HEK293 (cell line): ENCODE measurements at regions not wholly inside any gene's neighbourhood (a gene's known extent, or its start where the extent isn't known, plus 50 kb on each side); places are given as distances from the start of the nearest gene placed in this dataset.

Experiments used
- CTCF ChIA-PET: fragments of 350-600 bp; formaldehyde crosslinking; extraction: SDS; loops from one replicate; lab custom pipeline; 2021; ENCODE audit warnings: antibody characterized with exemption; lab: Yijun Ruan, JAX
- POLR2A ChIA-PET: fragments of 300-600 bp; formaldehyde crosslinking; extraction: SDS; loops from one replicate; lab custom pipeline; 2020; ENCODE audit warnings: antibody characterized with exemption, inconsistent platforms; lab: Yijun Ruan, JAX
- H3K27ac ChIP-seq: fragments of 200-500 bp; sonication (Bioruptor generic); 2 replicates; pipeline ENCODE4 v1.5.1; 2014; ENCODE audit warnings: low read depth, low read length, control low read depth, inconsistent platforms; ENCODE audit errors: extremely low read depth
- H3K36me3 ChIP-seq, 2 experiments: fragments of 200-500 bp in 1 of 2; sonication (Bioruptor generic) in 1 of 2; 1 replicate in 1 of 2; 2 replicates in 1 of 2; pipeline ENCODE4 v1.5.1; 2014 to 2017; ENCODE audit warnings: inconsistent platforms in 2 of 2, low read length in 2 of 2; ENCODE audit not compliant: control insufficient read depth in 2 of 2, insufficient read depth in 1 of 2
- H3K4me1 ChIP-seq: fragments of 200-500 bp; sonication (Bioruptor generic); 2 replicates; pipeline ENCODE4 v1.5.1; 2014; ENCODE audit warnings: mild to moderate bottlenecking, low read length, inconsistent platforms; ENCODE audit not compliant: control insufficient read depth, insufficient read depth
- H3K4me3 ChIP-seq: 2 replicates; pipeline ENCODE4 v1.5.1; 2011; ENCODE audit warnings: low read depth, mild to moderate bottlenecking, control low read depth, low read length, moderate library complexity
- H3K9me3 ChIP-seq: fragments of 200-500 bp; sonication (Bioruptor generic); 2 replicates; pipeline ENCODE4 v1.5.1; 2014; ENCODE audit warnings: low read depth, low read length, inconsistent platforms; ENCODE audit not compliant: control insufficient read depth, insufficient read depth
- GLIS1 ChIP-seq: fragments of 450-650 bp; formaldehyde crosslinking; IDR thresholded peaks from 2 replicates; pipeline ENCODE4 v1.5.1; 2016; ENCODE audit warnings: missing biosample characterization, missing genetic modification characterization
- KLF1 ChIP-seq: fragments of 450-650 bp; formaldehyde crosslinking; IDR thresholded peaks from 2 replicates; pipeline ENCODE4 v1.5.1; 2016; ENCODE audit warnings: missing biosample characterization, missing genetic modification characterization
- OSR2 ChIP-seq: fragments of 450-650 bp; formaldehyde crosslinking; IDR thresholded peaks from 2 replicates; pipeline ENCODE4 v1.5.1; 2016; ENCODE audit warnings: missing biosample characterization, missing genetic modification characterization
- SCRT1 ChIP-seq: fragments of 450-650 bp; formaldehyde crosslinking; IDR thresholded peaks from 2 replicates; pipeline ENCODE4 v1.5.1; 2016; ENCODE audit warnings: missing biosample characterization, missing genetic modification characterization, borderline replicate concordance
- TCF7L2 ChIP-seq: IDR thresholded peaks from 2 replicates; pipeline ENCODE4 v1.6.1; 2011; ENCODE audit warnings: low read depth, mild to moderate bottlenecking, inconsistent platforms, low read length, moderate library complexity, borderline replicate concordance
- YY2 ChIP-seq: fragments of 450-650 bp; formaldehyde crosslinking; IDR thresholded peaks from 2 replicates; pipeline ENCODE4 v1.5.1; 2016; ENCODE audit warnings: missing biosample characterization, missing genetic modification characterization
- ZFHX2 ChIP-seq: fragments of 450-650 bp; formaldehyde crosslinking; conservative IDR thresholded peaks from 2 replicates; pipeline ENCODE4 v1.5.1; 2016; ENCODE audit warnings: missing biosample characterization, missing genetic modification characterization
- ZFP69B ChIP-seq: fragments of 450-650 bp; formaldehyde crosslinking; IDR thresholded peaks from 2 replicates; pipeline ENCODE4 v1.5.1; 2016; ENCODE audit warnings: missing biosample characterization, missing genetic modification characterization
- ZNF112 ChIP-seq: fragments of 450-650 bp; formaldehyde crosslinking; IDR thresholded peaks from 2 replicates; pipeline ENCODE4 v1.5.0; 2017; ENCODE audit warnings: missing biosample characterization, missing genetic modification characterization
- ZNF223 ChIP-seq: fragments of 450-650 bp; formaldehyde crosslinking; IDR thresholded peaks from 2 replicates; pipeline ENCODE4 v1.5.1; 2016; ENCODE audit warnings: missing biosample characterization, missing genetic modification characterization
- ZNF302 ChIP-seq: fragments of 450-650 bp; formaldehyde crosslinking; IDR thresholded peaks from 2 replicates; pipeline ENCODE4 v1.5.1; 2016; ENCODE audit warnings: missing biosample characterization, missing genetic modification characterization, low read depth
- ZNF423 ChIP-seq: fragments of 450-650 bp; formaldehyde crosslinking; IDR thresholded peaks from 2 replicates; pipeline ENCODE4 v1.5.1; 2016; ENCODE audit warnings: missing biosample characterization, missing genetic modification characterization
- ZNF571 ChIP-seq: fragments of 450-650 bp; formaldehyde crosslinking; IDR thresholded peaks from 2 replicates; pipeline ENCODE4 v1.5.0; 2017; ENCODE audit warnings: missing biosample characterization, missing genetic modification characterization
- ZNF600 ChIP-seq: fragments of 450-650 bp; formaldehyde crosslinking; IDR thresholded peaks from 2 replicates; pipeline ENCODE4 v1.5.1; 2016; ENCODE audit warnings: missing biosample characterization, missing genetic modification characterization
- ZNF610 ChIP-seq: fragments of 450-650 bp; formaldehyde crosslinking; IDR thresholded peaks from 2 replicates; pipeline ENCODE4 v1.5.1; 2016; ENCODE audit warnings: missing biosample characterization, missing genetic modification characterization, borderline replicate concordance
- ZNF664 ChIP-seq: fragments of 450-650 bp; formaldehyde crosslinking; IDR thresholded peaks from 2 replicates; pipeline ENCODE4 v1.5.1; 2016; ENCODE audit warnings: missing biosample characterization, missing genetic modification characterization
- ZNF768 ChIP-seq: fragments of 450-650 bp; formaldehyde crosslinking; IDR thresholded peaks from 2 replicates; pipeline ENCODE4 v1.5.1; 2018; ENCODE audit warnings: missing biosample characterization, mild to moderate bottlenecking, missing genetic modification characterization
- TF ChIP-seq, protein P1 (sequence below): fragments of 450-650 bp; formaldehyde crosslinking; IDR thresholded peaks from 2 replicates; pipeline ENCODE4 v1.5.1; 2017; ENCODE audit warnings: missing biosample characterization, missing genetic modification characterization
- TF ChIP-seq, protein P2 (sequence below): fragments of 450-650 bp; formaldehyde crosslinking; IDR thresholded peaks from 2 replicates; pipeline ENCODE4 v1.5.1; 2016; ENCODE audit warnings: missing biosample characterization, missing genetic modification characterization
- TF ChIP-seq, protein P3 (sequence below): fragments of 450-650 bp; formaldehyde crosslinking; IDR thresholded peaks from 2 replicates; pipeline ENCODE4 v1.5.1; 2017; ENCODE audit warnings: missing biosample characterization, missing genetic modification characterization

DNA sequence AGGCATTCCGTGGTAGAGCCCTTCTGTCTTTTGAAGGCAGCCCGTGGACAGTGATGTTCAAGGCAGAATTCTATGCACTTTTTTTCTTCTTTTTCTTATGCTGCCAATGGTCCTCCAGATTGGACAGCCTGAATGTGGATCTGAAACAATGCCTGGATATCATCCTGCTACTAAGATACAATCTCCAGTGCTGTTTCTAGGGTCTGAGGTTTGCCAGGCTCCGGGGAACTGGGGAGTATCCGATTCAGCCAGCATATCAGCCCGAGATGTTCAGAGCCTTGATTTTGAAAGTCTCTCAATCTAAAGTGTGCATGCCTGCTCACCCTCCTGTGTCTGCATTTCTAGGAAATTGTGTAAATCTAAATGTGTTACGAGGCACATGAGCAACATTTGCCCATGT, 103.8 kb upstream of the WWC1 start (continued):
- TF ChIP-seq, protein P1, sequence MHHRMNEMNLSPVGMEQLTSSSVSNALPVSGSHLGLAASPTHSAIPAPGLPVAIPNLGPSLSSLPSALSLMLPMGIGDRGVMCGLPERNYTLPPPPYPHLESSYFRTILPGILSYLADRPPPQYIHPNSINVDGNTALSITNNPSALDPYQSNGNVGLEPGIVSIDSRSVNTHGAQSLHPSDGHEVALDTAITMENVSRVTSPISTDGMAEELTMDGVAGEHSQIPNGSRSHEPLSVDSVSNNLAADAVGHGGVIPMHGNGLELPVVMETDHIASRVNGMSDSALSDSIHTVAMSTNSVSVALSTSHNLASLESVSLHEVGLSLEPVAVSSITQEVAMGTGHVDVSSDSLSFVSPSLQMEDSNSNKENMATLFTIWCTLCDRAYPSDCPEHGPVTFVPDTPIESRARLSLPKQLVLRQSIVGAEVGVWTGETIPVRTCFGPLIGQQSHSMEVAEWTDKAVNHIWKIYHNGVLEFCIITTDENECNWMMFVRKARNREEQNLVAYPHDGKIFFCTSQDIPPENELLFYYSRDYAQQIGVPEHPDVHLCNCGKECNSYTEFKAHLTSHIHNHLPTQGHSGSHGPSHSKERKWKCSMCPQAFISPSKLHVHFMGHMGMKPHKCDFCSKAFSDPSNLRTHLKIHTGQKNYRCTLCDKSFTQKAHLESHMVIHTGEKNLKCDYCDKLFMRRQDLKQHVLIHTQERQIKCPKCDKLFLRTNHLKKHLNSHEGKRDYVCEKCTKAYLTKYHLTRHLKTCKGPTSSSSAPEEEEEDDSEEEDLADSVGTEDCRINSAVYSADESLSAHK (tag by site-specific recombination): no peak

DNA sequence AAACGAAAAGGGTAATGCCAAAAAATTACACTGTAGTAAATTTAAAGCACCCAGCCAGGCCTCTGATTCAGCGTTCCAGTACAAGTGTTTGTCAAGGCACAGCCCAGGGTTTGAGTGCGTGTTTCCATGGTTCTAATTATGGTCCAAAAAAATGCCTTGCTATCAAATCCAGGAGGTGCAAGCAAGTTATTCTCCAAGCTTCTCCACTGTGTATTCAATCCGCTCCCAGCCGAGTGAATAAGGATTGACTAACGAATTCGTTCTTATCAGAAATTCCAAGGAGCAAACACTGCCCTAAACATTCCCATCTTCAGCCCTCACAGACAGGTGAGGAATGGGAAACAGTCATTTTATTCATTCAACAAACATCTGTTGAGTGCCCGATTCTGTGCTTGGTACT, 103.3 kb upstream of the WWC1 start:
- Histone ChIP-seq H3K4me1 (no peaks in the 10 kb centered on the region), H3K36me3 (no peaks in the 10 kb centered on the region), H3K4me3 (no peak overlapping the region), H3K9me3 (no peaks in the 10 kb centered on the region), H3K27ac (no peak overlapping the region)
- ChIA-PET POLR2A (no interaction called here), CTCF (no interaction called here)
- TF ChIP-seq, protein P2, sequence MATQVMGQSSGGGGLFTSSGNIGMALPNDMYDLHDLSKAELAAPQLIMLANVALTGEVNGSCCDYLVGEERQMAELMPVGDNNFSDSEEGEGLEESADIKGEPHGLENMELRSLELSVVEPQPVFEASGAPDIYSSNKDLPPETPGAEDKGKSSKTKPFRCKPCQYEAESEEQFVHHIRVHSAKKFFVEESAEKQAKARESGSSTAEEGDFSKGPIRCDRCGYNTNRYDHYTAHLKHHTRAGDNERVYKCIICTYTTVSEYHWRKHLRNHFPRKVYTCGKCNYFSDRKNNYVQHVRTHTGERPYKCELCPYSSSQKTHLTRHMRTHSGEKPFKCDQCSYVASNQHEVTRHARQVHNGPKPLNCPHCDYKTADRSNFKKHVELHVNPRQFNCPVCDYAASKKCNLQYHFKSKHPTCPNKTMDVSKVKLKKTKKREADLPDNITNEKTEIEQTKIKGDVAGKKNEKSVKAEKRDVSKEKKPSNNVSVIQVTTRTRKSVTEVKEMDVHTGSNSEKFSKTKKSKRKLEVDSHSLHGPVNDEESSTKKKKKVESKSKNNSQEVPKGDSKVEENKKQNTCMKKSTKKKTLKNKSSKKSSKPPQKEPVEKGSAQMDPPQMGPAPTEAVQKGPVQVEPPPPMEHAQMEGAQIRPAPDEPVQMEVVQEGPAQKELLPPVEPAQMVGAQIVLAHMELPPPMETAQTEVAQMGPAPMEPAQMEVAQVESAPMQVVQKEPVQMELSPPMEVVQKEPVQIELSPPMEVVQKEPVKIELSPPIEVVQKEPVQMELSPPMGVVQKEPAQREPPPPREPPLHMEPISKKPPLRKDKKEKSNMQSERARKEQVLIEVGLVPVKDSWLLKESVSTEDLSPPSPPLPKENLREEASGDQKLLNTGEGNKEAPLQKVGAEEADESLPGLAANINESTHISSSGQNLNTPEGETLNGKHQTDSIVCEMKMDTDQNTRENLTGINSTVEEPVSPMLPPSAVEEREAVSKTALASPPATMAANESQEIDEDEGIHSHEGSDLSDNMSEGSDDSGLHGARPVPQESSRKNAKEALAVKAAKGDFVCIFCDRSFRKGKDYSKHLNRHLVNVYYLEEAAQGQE (tag by site-specific recombination): no peak
- TF ChIP-seq KLF1 (no peak), ZNF423 (tag by site-specific recombination) (no peak), ZNF302 (no peak)
- TF ChIP-seq, protein P3, sequence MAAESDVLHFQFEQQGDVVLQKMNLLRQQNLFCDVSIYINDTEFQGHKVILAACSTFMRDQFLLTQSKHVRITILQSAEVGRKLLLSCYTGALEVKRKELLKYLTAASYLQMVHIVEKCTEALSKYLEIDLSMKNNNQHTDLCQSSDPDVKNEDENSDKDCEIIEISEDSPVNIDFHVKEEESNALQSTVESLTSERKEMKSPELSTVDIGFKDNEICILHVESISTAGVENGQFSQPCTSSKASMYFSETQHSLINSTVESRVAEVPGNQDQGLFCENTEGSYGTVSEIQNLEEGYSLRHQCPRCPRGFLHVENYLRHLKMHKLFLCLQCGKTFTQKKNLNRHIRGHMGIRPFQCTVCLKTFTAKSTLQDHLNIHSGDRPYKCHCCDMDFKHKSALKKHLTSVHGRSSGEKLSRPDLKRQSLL (tag by site-specific recombination): no peak

DNA sequence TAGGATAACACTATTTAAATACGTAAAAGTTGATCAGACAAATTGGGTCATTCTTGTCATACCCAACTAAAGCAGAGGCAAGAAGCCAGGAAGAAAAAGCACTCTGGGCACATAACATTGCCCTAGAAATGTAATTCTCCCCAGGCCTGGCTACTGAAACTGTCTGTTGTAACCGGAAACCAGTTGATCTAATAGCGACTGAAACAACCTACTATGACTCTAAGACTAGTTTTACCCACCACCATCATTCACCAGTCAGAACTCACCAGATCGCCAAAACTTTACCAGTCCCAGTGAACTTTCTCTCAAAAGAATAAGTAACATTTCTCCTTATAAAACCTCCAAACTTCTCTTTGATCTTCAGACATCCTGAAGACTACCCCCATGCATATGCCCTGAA, 99.3 kb upstream of the WWC1 start:
- Histone ChIP-seq H3K36me3 (no peaks in the 10 kb centered on the region), H3K9me3 (no peaks in the 10 kb centered on the region), H3K27ac (no peak overlapping the region), H3K4me1 (no peaks in the 10 kb centered on the region), H3K4me3 (no peak overlapping the region)
- ChIA-PET POLR2A (no interaction called here), CTCF (interaction anchor here (0.5 to 0.7 kb wide), 2 partner anchors 59 to 616 kb away, joined by 3 read pairs; no protein-coding TSS in a partner anchor)
- TF ChIP-seq ZFHX2 (tag by site-specific recombination) (no peak), TCF7L2 (no peak), ZNF768 (tag by site-specific recombination) (no peak)

DNA sequence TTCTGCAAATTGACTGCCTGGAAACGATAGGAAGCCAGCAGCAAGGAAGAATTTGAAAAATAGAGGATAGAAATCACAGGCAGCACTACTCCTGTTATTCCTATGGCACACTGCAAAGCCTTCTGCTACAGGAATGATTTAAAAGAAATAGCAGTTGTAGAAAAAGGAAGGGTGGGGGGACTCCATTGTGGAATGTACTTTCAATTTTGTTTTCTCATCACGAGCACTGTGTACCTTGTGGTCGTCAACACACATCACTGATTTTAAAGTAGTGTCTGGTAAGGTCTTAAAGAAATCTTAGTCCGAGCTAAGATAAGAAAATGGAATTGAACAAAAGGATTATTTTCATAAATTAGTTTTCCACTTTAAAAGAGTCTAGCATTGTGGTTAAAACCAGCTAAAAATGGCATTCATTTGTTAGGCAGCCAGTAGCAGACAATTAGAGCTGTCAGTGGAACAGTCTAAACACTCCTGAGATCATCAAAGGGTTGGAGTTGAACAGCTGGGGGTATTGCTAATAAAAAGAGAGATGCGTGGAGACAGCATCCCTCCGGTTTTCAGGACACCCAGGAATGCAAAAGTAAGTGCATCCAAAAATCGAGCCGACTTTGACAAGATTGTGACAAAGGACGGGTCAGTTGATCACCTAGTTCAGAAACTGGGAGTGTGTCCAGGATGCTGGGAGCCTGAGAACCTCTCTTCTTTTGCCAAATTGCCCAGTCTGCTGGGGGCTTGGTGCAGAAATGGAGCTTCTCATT, 97.8 kb upstream of the WWC1 start:
- Histone ChIP-seq H3K4me3 (no peak overlapping the region), H3K4me1 (no peaks in the 10 kb centered on the region), H3K36me3 (no peaks in the 10 kb centered on the region), H3K27ac (no peak overlapping the region), H3K9me3 (no peaks in the 10 kb centered on the region)
- no peak for TF ChIP-seq ZNF571 (tag by site-specific recombination)
- no peak for TF ChIP-seq ZNF112
- no peak for TF ChIP-seq ZNF610 (tag by site-specific recombination)
- peak; percentile 29; the same call in 1 of the 2 replicates for TF ChIP-seq GLIS1 (tag by site-specific recombination)
- TF ChIP-seq SCRT1 (tag by site-specific recombination): no peak
- TF ChIP-seq ZFP69B (tag by site-specific recombination): no peak
- TF ChIP-seq ZNF223 (tag by site-specific recombination): no peak
- peak; percentile 30; the same call in 1 of the 2 replicates for TF ChIP-seq OSR2 (tag by site-specific recombination)
- TF ChIP-seq YY2 (tag by site-specific recombination): no peak
- TF ChIP-seq ZNF664 (tag by site-specific recombination): no peak
- no peak for TF ChIP-seq ZNF600 (tag by site-specific recombination)
- no peak for TF ChIP-seq ZNF302
- ChIA-PET CTCF (interaction anchor here (0.6 to 1.2 kb wide), 3 partner anchors 27 to 1433 kb away, joined by 3 to 6 read pairs (median 4); no protein-coding TSS in a partner anchor), POLR2A (no interaction called here)
